K562 (cell line): ENCODE measurements at regions not wholly inside any gene's neighbourhood (a gene's known extent, or its start where the extent isn't known, plus 50 kb on each side); places are given as distances from the start of the nearest gene placed in this dataset.

Source experiments
- NCOA1 ChIP-seq: fragments of 450-650 bp; IDR thresholded peaks from 2 replicates; pipeline ENCODE4 v1.6.1; 2016; ENCODE audit warnings: low read depth
- SAFB2 ChIP-seq: fragments of 200-400 bp; formaldehyde crosslinking; IDR thresholded peaks from 2 replicates; pipeline ENCODE4 v1.6.1; 2018; ENCODE audit warnings: borderline replicate concordance, low read length, low read depth, moderate library complexity; ENCODE audit not compliant: severe bottlenecking
- TF ChIP-seq, protein P1 (sequence below), 3 experiments: IDR thresholded peaks in 2 of 3; conservative IDR thresholded peaks in 1 of 3; 2 replicates each; pipeline ENCODE4 v1.5.1; 2011 to 2012; ENCODE audit warnings: low read length in 3 of 3, mild to moderate bottlenecking in 3 of 3, control low read depth in 2 of 3, improper control_type of control experiment in 1 of 3, inconsistent platforms in 1 of 3, low read depth in 1 of 3, mixed read lengths in 1 of 3, moderate library complexity in 1 of 3; ENCODE audit not compliant: insufficient read depth in 2 of 3

DNA sequence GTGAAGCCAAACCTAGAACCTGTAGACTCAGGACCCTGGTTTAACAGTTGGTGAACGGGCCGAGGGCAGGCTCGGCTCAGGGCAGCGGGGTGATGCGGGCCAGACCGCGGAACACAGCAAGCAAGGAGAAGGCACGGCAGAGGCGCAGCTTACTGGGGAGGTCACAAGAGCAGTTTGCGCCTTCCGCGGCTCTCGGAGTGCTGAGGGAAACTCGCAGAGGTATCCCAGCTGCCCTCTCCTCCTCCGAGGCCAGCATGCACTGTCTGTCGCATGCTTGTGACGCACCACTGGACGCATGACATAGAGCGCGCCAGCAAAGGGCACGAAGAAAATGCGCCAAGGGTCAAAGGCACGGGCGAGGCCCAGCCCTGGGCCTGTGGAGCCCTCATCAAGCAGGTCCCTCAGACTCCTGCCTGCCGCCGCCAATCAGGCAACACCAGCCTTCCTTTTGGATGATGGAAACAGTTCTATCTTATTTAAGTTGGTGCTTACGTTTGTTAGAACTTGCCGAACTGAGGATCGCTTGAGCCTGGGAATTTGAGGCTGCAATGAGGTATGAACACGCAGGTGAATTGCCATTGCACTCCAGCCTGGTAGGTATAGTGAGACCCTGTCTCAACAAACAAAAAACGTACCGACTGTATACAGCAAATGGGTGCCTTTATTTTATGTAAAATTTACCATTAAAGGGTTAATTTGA, 574.3 kb upstream of the GHITM start:
- TF ChIP-seq, protein P1, sequence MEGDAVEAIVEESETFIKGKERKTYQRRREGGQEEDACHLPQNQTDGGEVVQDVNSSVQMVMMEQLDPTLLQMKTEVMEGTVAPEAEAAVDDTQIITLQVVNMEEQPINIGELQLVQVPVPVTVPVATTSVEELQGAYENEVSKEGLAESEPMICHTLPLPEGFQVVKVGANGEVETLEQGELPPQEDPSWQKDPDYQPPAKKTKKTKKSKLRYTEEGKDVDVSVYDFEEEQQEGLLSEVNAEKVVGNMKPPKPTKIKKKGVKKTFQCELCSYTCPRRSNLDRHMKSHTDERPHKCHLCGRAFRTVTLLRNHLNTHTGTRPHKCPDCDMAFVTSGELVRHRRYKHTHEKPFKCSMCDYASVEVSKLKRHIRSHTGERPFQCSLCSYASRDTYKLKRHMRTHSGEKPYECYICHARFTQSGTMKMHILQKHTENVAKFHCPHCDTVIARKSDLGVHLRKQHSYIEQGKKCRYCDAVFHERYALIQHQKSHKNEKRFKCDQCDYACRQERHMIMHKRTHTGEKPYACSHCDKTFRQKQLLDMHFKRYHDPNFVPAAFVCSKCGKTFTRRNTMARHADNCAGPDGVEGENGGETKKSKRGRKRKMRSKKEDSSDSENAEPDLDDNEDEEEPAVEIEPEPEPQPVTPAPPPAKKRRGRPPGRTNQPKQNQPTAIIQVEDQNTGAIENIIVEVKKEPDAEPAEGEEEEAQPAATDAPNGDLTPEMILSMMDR (IDR thresholded peaks at IDR 0.05 in 2 of 3, conservative IDR thresholded peaks at IDR 0.05 in 1 of 3; ENCODE audit: insufficient read depth in 2 of 3, low read depth in 1 of 3, low read length in 3 of 3): no peak
- TF ChIP-seq SAFB2 (no peak), NCOA1 (no peak)
